ENCODE measurements at regions not wholly inside any gene's neighbourhood (a gene's known extent, or its start where the extent isn't known, plus 50 kb on each side); places are given as distances from the start of the nearest gene placed in this dataset.

DNA sequence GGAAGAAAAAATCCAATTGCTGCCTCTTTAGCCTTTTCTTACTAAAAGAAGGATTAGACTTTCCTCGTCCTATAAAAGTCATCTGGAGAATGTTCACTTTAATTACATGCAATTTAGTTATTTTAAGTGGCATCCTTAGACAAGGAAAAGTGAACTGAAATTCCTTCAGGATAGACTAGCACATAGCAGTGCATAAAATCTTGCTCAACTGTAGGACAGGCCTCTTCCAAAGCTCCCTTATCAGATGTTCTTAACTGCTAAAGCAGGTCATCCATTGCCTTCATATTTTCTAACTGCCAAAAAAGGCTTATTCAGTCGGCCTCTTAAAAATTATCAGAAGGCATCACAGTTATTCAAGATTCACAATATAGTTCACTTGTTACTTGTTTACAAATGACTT lies 396.5 kb downstream of the DMRT2 start:
- TF ChIP-seq, protein P1, sequence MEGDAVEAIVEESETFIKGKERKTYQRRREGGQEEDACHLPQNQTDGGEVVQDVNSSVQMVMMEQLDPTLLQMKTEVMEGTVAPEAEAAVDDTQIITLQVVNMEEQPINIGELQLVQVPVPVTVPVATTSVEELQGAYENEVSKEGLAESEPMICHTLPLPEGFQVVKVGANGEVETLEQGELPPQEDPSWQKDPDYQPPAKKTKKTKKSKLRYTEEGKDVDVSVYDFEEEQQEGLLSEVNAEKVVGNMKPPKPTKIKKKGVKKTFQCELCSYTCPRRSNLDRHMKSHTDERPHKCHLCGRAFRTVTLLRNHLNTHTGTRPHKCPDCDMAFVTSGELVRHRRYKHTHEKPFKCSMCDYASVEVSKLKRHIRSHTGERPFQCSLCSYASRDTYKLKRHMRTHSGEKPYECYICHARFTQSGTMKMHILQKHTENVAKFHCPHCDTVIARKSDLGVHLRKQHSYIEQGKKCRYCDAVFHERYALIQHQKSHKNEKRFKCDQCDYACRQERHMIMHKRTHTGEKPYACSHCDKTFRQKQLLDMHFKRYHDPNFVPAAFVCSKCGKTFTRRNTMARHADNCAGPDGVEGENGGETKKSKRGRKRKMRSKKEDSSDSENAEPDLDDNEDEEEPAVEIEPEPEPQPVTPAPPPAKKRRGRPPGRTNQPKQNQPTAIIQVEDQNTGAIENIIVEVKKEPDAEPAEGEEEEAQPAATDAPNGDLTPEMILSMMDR (optimal IDR thresholded peaks at IDR 0.05 in 1 of 3, IDR thresholded peaks at IDR 0.05 in 1 of 3, conservative IDR thresholded peaks at IDR 0.05 in 1 of 3; ENCODE audit: extremely low read depth in 1 of 3, insufficient read depth in 2 of 3, low read length in 3 of 3), result no peak
- no peak for TF ChIP-seq EZH2 (IDR thresholded peaks at IDR 0.05; ENCODE audit: low read length)
